GM06990 (cell line): ENCODE measurements at regions not wholly inside any gene's neighbourhood (a gene's known extent, or its start where the extent isn't known, plus 50 kb on each side); places are given as distances from the start of the nearest gene placed in this dataset.

ENCODE experiments used
- DNase-seq: peaks from one replicate; pipeline ENCODE4 v3.0.0-alpha.2; 2011; ENCODE audit not compliant: insufficient read length; ENCODE audit errors: extremely low read depth
- H3K27me3 ChIP-seq: replicated peaks from 2 replicates; pipeline ENCODE4 v1.6.0; 2011; ENCODE audit warnings: low read length; ENCODE audit not compliant: control insufficient read depth, insufficient read depth
- H3K36me3 ChIP-seq: 2 replicates; pipeline ENCODE4 v1.5.1; 2011; ENCODE audit warnings: low read length; ENCODE audit not compliant: control insufficient read depth, insufficient read depth
- H3K4me3 ChIP-seq: replicated peaks from 2 replicates; pipeline ENCODE4 v1.5.1; 2011; ENCODE audit warnings: low read depth, mild to moderate bottlenecking, control low read depth, low read length
- CTCF ChIP-seq: IDR thresholded peaks from 2 replicates; pipeline ENCODE4 v1.5.1; 2011; ENCODE audit warnings: low read length, control low read depth, mild to moderate bottlenecking, inconsistent platforms; ENCODE audit not compliant: insufficient read depth, poor library complexity, severe bottlenecking

DNA sequence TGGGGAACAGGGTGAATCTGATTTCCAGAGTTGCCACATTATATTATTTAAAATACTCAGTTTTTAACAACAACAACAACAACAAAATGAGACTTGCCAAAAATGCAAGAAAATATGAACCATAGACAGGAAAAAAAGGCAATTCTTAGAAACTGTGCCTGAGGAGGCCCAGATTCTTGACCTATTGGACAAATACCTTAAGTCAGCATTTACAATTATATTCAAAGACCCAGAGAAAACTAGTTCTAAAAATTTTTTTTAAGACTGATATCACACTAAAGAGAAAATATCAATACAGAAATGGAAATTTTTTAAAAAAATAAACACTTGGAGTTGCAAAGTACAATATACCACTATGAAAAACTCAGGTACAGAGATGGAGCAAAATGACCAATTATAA, 152.8 kb upstream of the LYPLAL1 start:
- H3K4me3 ChIP-seq: no peak overlapping the region
- TF ChIP-seq CTCF: no peak
- no peaks in the 10 kb centered on the region for H3K36me3 ChIP-seq
- no peak for DNase-seq
- no peaks in the 10 kb centered on the region; the same call in 1 of the 2 replicates for H3K27me3 ChIP-seq

GRCh38 chr1:219027146-219027673, 146.5 kb upstream of the LYPLAL1 start:
- no peak overlapping the region for H3K4me3 ChIP-seq
- H3K27me3 ChIP-seq: no peaks in the 10 kb centered on the region
- TF ChIP-seq CTCF: no peak
- no peak for DNase-seq
- H3K36me3 ChIP-seq: no peaks in the 10 kb centered on the region

GRCh38 chr1:219031809-219032208, 141.9 kb upstream of the LYPLAL1 start:
- Histone ChIP-seq H3K4me3 (no peak overlapping the region), H3K27me3 (no peaks in the 10 kb centered on the region), H3K36me3 (no peaks in the 10 kb centered on the region)
- no peak for DNase-seq
- no peak for TF ChIP-seq CTCF

GRCh38 chr1:219038398-219038797, 135.3 kb upstream of the LYPLAL1 start:
- no peaks in the 10 kb centered on the region for H3K27me3 ChIP-seq
- no peaks in the 10 kb centered on the region for H3K36me3 ChIP-seq
- TF ChIP-seq CTCF: no peak
- no peak overlapping the region for H3K4me3 ChIP-seq
- no peak for DNase-seq

- no peak for TF ChIP-seq CTCF
- no peaks in the 10 kb centered on the region for H3K27me3 ChIP-seq
- no peak for DNase-seq
- no peak overlapping the region for H3K4me3 ChIP-seq
- H3K36me3 ChIP-seq: no peaks in the 10 kb centered on the region
Observed at GRCh38 chr1:219039017-219039681, 134.5 kb upstream of the LYPLAL1 start.
